ENCODE measurements at regions not wholly inside any gene's neighbourhood (a gene's known extent, or its start where the extent isn't known, plus 50 kb on each side); places are given as distances from the start of the nearest gene placed in this dataset.

DNA sequence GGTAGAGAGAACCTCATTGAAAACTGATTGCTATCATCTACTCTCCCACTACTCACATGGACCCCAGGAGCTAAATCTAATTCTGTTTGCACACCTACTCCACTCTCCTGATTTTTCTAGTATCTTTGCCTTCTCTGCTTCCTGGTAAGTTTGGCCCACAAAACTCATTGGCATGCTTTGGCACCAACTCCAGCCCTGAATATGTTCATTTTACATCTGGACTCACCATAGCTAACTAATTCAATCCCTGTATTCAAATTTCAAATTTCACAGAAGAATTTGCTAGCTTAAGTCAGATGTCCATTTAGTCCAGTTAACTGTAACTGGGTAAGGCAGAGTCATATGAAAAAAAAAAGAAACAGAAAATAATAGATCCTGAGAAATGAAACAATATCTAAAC lies 442.1 kb downstream of the SUCLG1 start:
- TF ChIP-seq, protein P1, sequence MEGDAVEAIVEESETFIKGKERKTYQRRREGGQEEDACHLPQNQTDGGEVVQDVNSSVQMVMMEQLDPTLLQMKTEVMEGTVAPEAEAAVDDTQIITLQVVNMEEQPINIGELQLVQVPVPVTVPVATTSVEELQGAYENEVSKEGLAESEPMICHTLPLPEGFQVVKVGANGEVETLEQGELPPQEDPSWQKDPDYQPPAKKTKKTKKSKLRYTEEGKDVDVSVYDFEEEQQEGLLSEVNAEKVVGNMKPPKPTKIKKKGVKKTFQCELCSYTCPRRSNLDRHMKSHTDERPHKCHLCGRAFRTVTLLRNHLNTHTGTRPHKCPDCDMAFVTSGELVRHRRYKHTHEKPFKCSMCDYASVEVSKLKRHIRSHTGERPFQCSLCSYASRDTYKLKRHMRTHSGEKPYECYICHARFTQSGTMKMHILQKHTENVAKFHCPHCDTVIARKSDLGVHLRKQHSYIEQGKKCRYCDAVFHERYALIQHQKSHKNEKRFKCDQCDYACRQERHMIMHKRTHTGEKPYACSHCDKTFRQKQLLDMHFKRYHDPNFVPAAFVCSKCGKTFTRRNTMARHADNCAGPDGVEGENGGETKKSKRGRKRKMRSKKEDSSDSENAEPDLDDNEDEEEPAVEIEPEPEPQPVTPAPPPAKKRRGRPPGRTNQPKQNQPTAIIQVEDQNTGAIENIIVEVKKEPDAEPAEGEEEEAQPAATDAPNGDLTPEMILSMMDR (IDR thresholded peaks at IDR 0.05), result no peak
- no peak for TF ChIP-seq POLR2A (IDR thresholded peaks at IDR 0.05)
